ENCODE measurements at regions not wholly inside any gene's neighbourhood (a gene's known extent, or its start where the extent isn't known, plus 50 kb on each side); places are given as distances from the start of the nearest gene placed in this dataset.
A peak's percentile ranks its signal among the peaks of the same experiment; 100 is the strongest.

- Histone ChIP-seq H3K27ac (ENCODE audit: low read depth in 1 of 2, low read length in 1 of 2) (no peak overlapping the region), H3K36me3 (ENCODE audit: control insufficient read depth in 4 of 4, insufficient read depth in 4 of 4, low read length in 4 of 4) (no peaks in the 10 kb centered on the region), H3K9me3 (ENCODE audit: control insufficient read depth in 4 of 4, insufficient read depth in 3 of 4, low read length in 3 of 4) (no peaks in the 10 kb centered on the region), H3K9ac (ENCODE audit: insufficient read depth in 1 of 2, low read length in 2 of 2) (no peak overlapping the region), H3K4me1 (ENCODE audit: control insufficient read depth in 5 of 5, insufficient read depth in 5 of 5, low read length in 5 of 5) (peaks cover 0 to 14% (median under 1%) of the 10 kb centered on the region in 5 donors), H3K4me3 (no peak overlapping the region), H3K27me3 (ENCODE audit: control insufficient read depth in 3 of 3, insufficient read depth in 3 of 3, low read length in 2 of 3) (no peaks in the 10 kb centered on the region)
- no peak for TF ChIP-seq CTCF (IDR thresholded peaks at IDR 0.05; ENCODE audit: control extremely low read depth, extremely low read depth)
- peak in 1 of 3 donors; percentile 20 for DNase-seq
- 83 to 86% methylated on average over 6 of the region's 6 CpGs for WGBS, 2 donors
- ATAC-seq (ENCODE audit: insufficient read depth, low FRiP score), result no peak
Observed at GRCh38 chr3:61452535-61453090, 108.8 kb upstream of the PTPRG start.

- Histone ChIP-seq H3K9ac (ENCODE audit: insufficient read depth in 1 of 2, low read length in 2 of 2) (no peak overlapping the region), H3K4me1 (ENCODE audit: control insufficient read depth in 5 of 5, insufficient read depth in 5 of 5, low read length in 5 of 5) (peaks cover 0 to 14% (median 0%) of the 10 kb centered on the region in 5 donors), H3K9me3 (ENCODE audit: control insufficient read depth in 4 of 4, insufficient read depth in 3 of 4, low read length in 3 of 4) (no peaks in the 10 kb centered on the region), H3K27ac (ENCODE audit: low read depth in 1 of 2, low read length in 1 of 2) (no peak overlapping the region), H3K4me3 (no peak overlapping the region), H3K27me3 (ENCODE audit: control insufficient read depth in 3 of 3, insufficient read depth in 3 of 3, low read length in 2 of 3) (no peaks in the 10 kb centered on the region), H3K36me3 (ENCODE audit: control insufficient read depth in 4 of 4, insufficient read depth in 4 of 4, low read length in 4 of 4) (no peaks in the 10 kb centered on the region)
- no peak for ATAC-seq (ENCODE audit: insufficient read depth, low FRiP score)
- DNase-seq, result peak in 1 of 3 donors; percentile 49
- TF ChIP-seq CTCF (IDR thresholded peaks at IDR 0.05; ENCODE audit: control extremely low read depth, extremely low read depth), result no peak
- WGBS, 2 donors, result 81 to 86% methylated on average over 6 of the region's 6 CpGs
Observed at GRCh38 chr3:61454006-61454585, 107.3 kb upstream of the PTPRG start.

- no peak for TF ChIP-seq CTCF (IDR thresholded peaks at IDR 0.05; ENCODE audit: control extremely low read depth, extremely low read depth)
- Histone ChIP-seq H3K9ac (ENCODE audit: insufficient read depth in 1 of 2, low read length in 2 of 2) (no peak overlapping the region), H3K36me3 (ENCODE audit: control insufficient read depth in 4 of 4, insufficient read depth in 4 of 4, low read length in 4 of 4) (no peaks in the 10 kb centered on the region), H3K27me3 (ENCODE audit: control insufficient read depth in 3 of 3, insufficient read depth in 3 of 3, low read length in 2 of 3) (no peaks in the 10 kb centered on the region), H3K27ac (ENCODE audit: low read depth in 1 of 2, low read length in 1 of 2) (no peak overlapping the region), H3K9me3 (ENCODE audit: control insufficient read depth in 4 of 4, insufficient read depth in 3 of 4, low read length in 3 of 4) (no peaks in the 10 kb centered on the region), H3K4me1 (ENCODE audit: control insufficient read depth in 5 of 5, insufficient read depth in 5 of 5, low read length in 5 of 5) (peaks cover 0 to 14% (median 0%) of the 10 kb centered on the region in 5 donors), H3K4me3 (no peak overlapping the region)
- WGBS, 2 donors, result 66 to 93% methylated on average over 2 of the region's 2 CpGs
- ATAC-seq (ENCODE audit: insufficient read depth, low FRiP score), result no peak
- no peak for DNase-seq
Observed at GRCh38 chr3:61454801-61455200, 106.6 kb upstream of the PTPRG start.

Measured in lung (tissue), 11 donors.